ENCODE measurements at regions not wholly inside any gene's neighbourhood (a gene's known extent, or its start where the extent isn't known, plus 50 kb on each side); places are given as distances from the start of the nearest gene placed in this dataset.

GRCh38 chr6:66048684-66049474, 341.9 kb upstream of the EYS start (continued):
- TF ChIP-seq TBP (optimal IDR thresholded peaks at IDR 0.05; ENCODE audit: low read depth, low read length) (no peak), HES1 (IDR thresholded peaks at IDR 0.05; ENCODE audit: low read depth) (no peak), HCFC1 (IDR thresholded peaks at IDR 0.05; ENCODE audit: low read depth, low read length) (no peak), SRSF1 (IDR thresholded peaks at IDR 0.05; ENCODE audit: low read depth, low read length) (no peak), ZNF318 (IDR thresholded peaks at IDR 0.05; ENCODE audit: borderline replicate concordance in 1 of 2, low read depth in 1 of 2) (no peak), ERF (CRISPR knock-in tag; IDR thresholded peaks at IDR 0.05) (no peak)

Measured in K562 (cell line).